SK-N-SH treated with all-trans-retinoic acid at 6 μM for 48 hours (cell line): ENCODE measurements at regions not wholly inside any gene's neighbourhood (a gene's known extent, or its start where the extent isn't known, plus 50 kb on each side); places are given as distances from the start of the nearest gene placed in this dataset.

Experiments
- ARNTL ChIP-seq: fragments of 450-650 bp; formaldehyde crosslinking; IDR thresholded peaks from 2 replicates; pipeline ENCODE4 v1.5.0; 2020; ENCODE audit warnings: low read depth, mild to moderate bottlenecking, moderate library complexity, borderline replicate concordance
- ESRRG ChIP-seq: fragments of 250-450 bp; sonication (Bioruptor Pico); IDR thresholded peaks from 2 replicates; pipeline ENCODE4 v1.6.1; 2021; ENCODE audit warnings: mild to moderate bottlenecking
- RARB ChIP-seq: fragments of 250-450 bp; sonication (Bioruptor Pico); IDR thresholded peaks from 2 replicates; pipeline ENCODE4 v1.8.0; 2021; ENCODE audit warnings: mild to moderate bottlenecking, moderate library complexity
- SNAI2 ChIP-seq: fragments of 250-450 bp; sonication (Bioruptor Pico); IDR thresholded peaks from 2 replicates; pipeline ENCODE4 v1.5.0; 2020; ENCODE audit warnings: mild to moderate bottlenecking, moderate library complexity
- TOX ChIP-seq: fragments of 250-450 bp; sonication (Bioruptor Pico); IDR thresholded peaks from 2 replicates; pipeline ENCODE4 v1.8.0; 2021; ENCODE audit warnings: mild to moderate bottlenecking, moderate library complexity, borderline replicate concordance
- ZC3H10 ChIP-seq: fragments of 250-450 bp; sonication (Bioruptor Pico); IDR thresholded peaks from 2 replicates; pipeline ENCODE4 v1.5.1; 2021; ENCODE audit warnings: mild to moderate bottlenecking, moderate library complexity
- ZFP3 ChIP-seq: fragments of 250-450 bp; sonication (Bioruptor Pico); IDR thresholded peaks from 2 replicates; pipeline ENCODE4 v1.5.0; 2020; ENCODE audit warnings: mild to moderate bottlenecking, moderate library complexity
- ZFP30 ChIP-seq: fragments of 450-650 bp; formaldehyde crosslinking; IDR thresholded peaks from 2 replicates; pipeline ENCODE4 v1.5.0; 2022; ENCODE audit warnings: mild to moderate bottlenecking, moderate library complexity
- ZNF70 ChIP-seq: fragments of 450-650 bp; formaldehyde crosslinking; IDR thresholded peaks from 2 replicates; pipeline ENCODE4 v1.5.0; 2020; ENCODE audit warnings: mild to moderate bottlenecking, moderate library complexity
- TF ChIP-seq, protein P1 (sequence below): fragments of 250-450 bp; sonication (Bioruptor Pico); IDR thresholded peaks from 2 replicates; pipeline ENCODE4 v1.5.1; 2020; ENCODE audit warnings: low read depth, mild to moderate bottlenecking, moderate library complexity
- TF ChIP-seq, protein P2 (sequence below): fragments of 250-450 bp; sonication (Bioruptor Pico); IDR thresholded peaks from 2 replicates; pipeline ENCODE4 v1.5.1; 2021; ENCODE audit warnings: mild to moderate bottlenecking, moderate library complexity
- TF ChIP-seq, protein P3 (sequence below): fragments of 250-450 bp; sonication (Bioruptor Pico); IDR thresholded peaks from 2 replicates; pipeline ENCODE4 v1.5.0; 2020; ENCODE audit warnings: mild to moderate bottlenecking, moderate library complexity
- TF ChIP-seq, protein P4 (sequence below): fragments of 250-450 bp; sonication (Bioruptor Pico); IDR thresholded peaks from 2 replicates; pipeline ENCODE4 v1.8.0; 2020; ENCODE audit warnings: mild to moderate bottlenecking, moderate library complexity, borderline replicate concordance

DNA sequence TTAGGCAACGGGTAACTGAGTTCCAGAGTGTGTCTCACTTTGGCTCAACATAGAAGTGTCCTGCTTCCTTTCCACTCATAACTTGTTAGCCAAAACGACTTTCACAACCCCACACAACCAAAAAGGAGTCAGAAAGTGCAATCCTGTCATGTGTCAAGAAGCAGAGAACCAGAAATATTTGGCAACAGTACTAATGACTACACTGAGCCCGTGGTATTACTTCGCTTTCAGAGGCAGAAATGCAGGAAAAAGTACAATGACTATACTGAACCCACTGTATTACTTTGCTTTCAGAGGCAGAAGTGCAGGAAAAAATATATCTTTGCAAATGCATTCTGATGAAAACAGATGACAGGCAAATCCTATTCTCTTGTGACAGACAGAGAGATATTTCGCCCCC is 484.6 kb downstream of the KIF2B start:
- TF ChIP-seq RARB (CRISPR knock-in tag) (no peak), ARNTL (no peak), ZNF70 (CRISPR knock-in tag) (no peak), TOX (CRISPR knock-in tag) (no peak), ESRRG (no peak), ZFP30 (CRISPR knock-in tag) (no peak), ZFP3 (CRISPR knock-in tag) (no peak), SNAI2 (no peak), ZC3H10 (CRISPR knock-in tag) (no peak)
- TF ChIP-seq, protein P1, sequence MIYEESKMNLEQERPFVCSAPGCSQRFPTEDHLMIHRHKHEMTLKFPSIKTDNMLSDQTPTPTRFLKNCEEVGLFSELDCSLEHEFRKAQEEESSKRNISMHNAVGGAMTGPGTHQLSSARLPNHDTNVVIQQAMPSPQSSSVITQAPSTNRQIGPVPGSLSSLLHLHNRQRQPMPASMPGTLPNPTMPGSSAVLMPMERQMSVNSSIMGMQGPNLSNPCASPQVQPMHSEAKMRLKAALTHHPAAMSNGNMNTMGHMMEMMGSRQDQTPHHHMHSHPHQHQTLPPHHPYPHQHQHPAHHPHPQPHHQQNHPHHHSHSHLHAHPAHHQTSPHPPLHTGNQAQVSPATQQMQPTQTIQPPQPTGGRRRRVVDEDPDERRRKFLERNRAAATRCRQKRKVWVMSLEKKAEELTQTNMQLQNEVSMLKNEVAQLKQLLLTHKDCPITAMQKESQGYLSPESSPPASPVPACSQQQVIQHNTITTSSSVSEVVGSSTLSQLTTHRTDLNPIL (CRISPR knock-in tag), result no peak
- TF ChIP-seq, protein P2, sequence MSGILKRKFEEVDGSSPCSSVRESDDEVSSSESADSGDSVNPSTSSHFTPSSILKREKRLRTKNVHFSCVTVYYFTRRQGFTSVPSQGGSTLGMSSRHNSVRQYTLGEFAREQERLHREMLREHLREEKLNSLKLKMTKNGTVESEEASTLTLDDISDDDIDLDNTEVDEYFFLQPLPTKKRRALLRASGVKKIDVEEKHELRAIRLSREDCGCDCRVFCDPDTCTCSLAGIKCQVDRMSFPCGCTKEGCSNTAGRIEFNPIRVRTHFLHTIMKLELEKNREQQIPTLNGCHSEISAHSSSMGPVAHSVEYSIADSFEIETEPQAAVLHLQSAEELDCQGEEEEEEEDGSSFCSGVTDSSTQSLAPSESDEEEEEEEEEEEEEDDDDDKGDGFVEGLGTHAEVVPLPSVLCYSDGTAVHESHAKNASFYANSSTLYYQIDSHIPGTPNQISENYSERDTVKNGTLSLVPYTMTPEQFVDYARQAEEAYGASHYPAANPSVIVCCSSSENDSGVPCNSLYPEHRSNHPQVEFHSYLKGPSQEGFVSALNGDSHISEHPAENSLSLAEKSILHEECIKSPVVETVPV (CRISPR knock-in tag), result no peak
- TF ChIP-seq, protein P3, sequence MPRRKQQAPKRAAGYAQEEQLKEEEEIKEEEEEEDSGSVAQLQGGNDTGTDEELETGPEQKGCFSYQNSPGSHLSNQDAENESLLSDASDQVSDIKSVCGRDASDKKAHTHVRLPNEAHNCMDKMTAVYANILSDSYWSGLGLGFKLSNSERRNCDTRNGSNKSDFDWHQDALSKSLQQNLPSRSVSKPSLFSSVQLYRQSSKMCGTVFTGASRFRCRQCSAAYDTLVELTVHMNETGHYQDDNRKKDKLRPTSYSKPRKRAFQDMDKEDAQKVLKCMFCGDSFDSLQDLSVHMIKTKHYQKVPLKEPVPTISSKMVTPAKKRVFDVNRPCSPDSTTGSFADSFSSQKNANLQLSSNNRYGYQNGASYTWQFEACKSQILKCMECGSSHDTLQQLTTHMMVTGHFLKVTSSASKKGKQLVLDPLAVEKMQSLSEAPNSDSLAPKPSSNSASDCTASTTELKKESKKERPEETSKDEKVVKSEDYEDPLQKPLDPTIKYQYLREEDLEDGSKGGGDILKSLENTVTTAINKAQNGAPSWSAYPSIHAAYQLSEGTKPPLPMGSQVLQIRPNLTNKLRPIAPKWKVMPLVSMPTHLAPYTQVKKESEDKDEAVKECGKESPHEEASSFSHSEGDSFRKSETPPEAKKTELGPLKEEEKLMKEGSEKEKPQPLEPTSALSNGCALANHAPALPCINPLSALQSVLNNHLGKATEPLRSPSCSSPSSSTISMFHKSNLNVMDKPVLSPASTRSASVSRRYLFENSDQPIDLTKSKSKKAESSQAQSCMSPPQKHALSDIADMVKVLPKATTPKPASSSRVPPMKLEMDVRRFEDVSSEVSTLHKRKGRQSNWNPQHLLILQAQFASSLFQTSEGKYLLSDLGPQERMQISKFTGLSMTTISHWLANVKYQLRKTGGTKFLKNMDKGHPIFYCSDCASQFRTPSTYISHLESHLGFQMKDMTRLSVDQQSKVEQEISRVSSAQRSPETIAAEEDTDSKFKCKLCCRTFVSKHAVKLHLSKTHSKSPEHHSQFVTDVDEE, result no peak
- TF ChIP-seq, protein P4, sequence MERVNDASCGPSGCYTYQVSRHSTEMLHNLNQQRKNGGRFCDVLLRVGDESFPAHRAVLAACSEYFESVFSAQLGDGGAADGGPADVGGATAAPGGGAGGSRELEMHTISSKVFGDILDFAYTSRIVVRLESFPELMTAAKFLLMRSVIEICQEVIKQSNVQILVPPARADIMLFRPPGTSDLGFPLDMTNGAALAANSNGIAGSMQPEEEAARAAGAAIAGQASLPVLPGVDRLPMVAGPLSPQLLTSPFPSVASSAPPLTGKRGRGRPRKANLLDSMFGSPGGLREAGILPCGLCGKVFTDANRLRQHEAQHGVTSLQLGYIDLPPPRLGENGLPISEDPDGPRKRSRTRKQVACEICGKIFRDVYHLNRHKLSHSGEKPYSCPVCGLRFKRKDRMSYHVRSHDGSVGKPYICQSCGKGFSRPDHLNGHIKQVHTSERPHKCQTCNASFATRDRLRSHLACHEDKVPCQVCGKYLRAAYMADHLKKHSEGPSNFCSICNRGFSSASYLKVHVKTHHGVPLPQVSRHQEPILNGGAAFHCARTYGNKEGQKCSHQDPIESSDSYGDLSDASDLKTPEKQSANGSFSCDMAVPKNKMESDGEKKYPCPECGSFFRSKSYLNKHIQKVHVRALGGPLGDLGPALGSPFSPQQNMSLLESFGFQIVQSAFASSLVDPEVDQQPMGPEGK (CRISPR knock-in tag), result no peak
